HUES48 (cell line): ENCODE measurements at regions not wholly inside any gene's neighbourhood (a gene's known extent, or its start where the extent isn't known, plus 50 kb on each side); places are given as distances from the start of the nearest gene placed in this dataset.

Experiments used
- H3K27ac ChIP-seq: one replicate; pipeline ENCODE4 v1.7.0; 2013; ENCODE audit warnings: low read depth, low read length, inconsistent platforms
- H3K27me3 ChIP-seq: 2 replicates; pipeline ENCODE4 v1.6.1; 2013; ENCODE audit warnings: mild to moderate bottlenecking, low read length; ENCODE audit not compliant: control insufficient read depth, insufficient read depth
- H3K36me3 ChIP-seq: 2 replicates; pipeline ENCODE4 v1.6.1; 2013; ENCODE audit warnings: low read length; ENCODE audit not compliant: control insufficient read depth, insufficient read depth
- H3K4me1 ChIP-seq: 2 replicates; pipeline ENCODE4 v1.6.1; 2013; ENCODE audit warnings: mild to moderate bottlenecking, low read length; ENCODE audit not compliant: control insufficient read depth, insufficient read depth
- H3K4me3 ChIP-seq: 2 replicates; pipeline ENCODE4 v1.5.1; 2013; ENCODE audit warnings: mild to moderate bottlenecking, low read depth, low read length
- H3K9ac ChIP-seq: 2 replicates; pipeline ENCODE4 v1.6.1; 2013; ENCODE audit warnings: mild to moderate bottlenecking, low read depth, low read length, moderate library complexity
- H3K9me3 ChIP-seq: 2 replicates; pipeline ENCODE4 v1.6.1; 2013; ENCODE audit warnings: low read length; ENCODE audit not compliant: control insufficient read depth, insufficient read depth

DNA sequence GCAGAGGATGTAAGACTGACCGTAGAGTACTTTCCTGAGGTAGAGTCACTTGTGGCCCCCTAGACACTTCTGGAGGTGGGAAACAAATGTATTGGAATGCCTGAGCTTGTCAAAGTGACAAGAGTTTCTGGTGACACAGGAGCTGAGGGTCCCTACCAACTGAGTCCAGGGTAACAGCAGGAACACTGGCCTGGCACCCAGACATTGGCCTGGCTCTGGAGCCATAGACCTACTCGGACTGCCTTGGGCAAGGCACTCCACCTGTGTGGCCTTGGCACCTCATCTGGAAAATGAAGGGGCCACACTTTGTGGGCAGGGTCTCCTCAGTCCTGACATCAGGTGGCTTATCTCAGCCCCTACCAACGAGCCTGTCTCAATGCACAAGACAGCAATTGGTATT, 398.2 kb upstream of the CELF4 start:
- Histone ChIP-seq H3K9me3 (no peaks in the 10 kb centered on the region; the same call in 1 of the 2 replicates), H3K27me3 (no peaks in the 10 kb centered on the region), H3K27ac (no peak overlapping the region), H3K9ac (no peak overlapping the region), H3K36me3 (no peaks in the 10 kb centered on the region), H3K4me1 (no peaks in the 10 kb centered on the region), H3K4me3 (no peak overlapping the region)

DNA sequence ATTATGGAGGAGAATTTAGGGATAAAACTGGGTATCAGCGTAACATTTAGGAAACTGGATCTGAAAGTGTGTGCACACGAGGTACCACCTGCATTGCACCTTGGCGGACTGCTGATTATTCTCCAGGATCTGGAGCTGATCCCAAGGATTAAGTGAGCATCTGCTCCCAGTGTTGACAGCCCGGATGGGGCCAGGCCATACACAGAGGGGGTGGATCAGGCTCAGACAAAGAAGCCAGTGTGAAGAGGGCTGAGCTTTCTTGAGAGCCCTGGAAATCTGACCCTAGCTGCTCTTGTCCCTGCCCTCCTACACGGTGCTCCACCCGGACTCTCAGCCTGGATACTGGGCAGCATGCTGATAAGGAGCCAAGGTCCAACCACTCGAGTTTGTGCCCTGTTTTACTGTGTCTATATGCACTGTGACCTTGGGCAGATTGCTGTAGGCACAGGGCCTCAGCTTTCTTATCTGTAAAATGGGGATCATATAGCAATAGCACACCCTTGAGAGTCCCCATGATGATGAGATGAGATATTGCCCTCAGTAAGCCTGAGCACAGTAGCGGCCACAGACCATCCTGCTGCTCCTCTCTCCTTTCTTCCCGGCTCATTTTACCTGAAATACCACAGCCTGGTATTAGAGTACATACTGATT, 396.8 kb upstream of the CELF4 start:
- H3K9ac ChIP-seq = no peak overlapping the region
- no peaks in the 10 kb centered on the region for H3K36me3 ChIP-seq
- H3K4me3 ChIP-seq = no peak overlapping the region
- H3K4me1 ChIP-seq = no peaks in the 10 kb centered on the region
- no peaks in the 10 kb centered on the region; the same call in 1 of the 2 replicates for H3K9me3 ChIP-seq
- no peak overlapping the region for H3K27ac ChIP-seq
- no peaks in the 10 kb centered on the region for H3K27me3 ChIP-seq

DNA sequence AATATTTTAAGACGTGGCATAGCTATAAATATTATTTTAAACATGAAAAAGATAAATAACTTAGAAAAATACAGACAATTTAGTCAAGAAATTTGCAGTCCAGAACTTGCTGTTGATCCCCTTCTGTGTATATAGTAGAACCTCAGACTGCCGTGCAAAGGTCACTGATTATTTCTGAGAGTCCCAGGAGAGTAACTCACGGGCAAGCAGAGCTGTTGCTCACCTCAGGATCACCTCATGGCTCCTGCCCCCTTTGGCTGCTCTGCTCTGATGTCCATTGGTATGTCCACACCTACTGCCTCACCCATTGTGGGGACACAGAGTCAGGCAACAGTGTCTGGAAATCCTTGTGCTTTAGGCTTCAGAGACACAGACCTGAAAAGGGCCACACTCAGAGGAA, 392.9 kb upstream of the CELF4 start:
- no peak overlapping the region for H3K4me3 ChIP-seq
- no peak overlapping the region for H3K27ac ChIP-seq
- H3K36me3 ChIP-seq = no peaks in the 10 kb centered on the region
- H3K27me3 ChIP-seq = no peaks in the 10 kb centered on the region
- no peaks in the 10 kb centered on the region; the same call in 1 of the 2 replicates for H3K9me3 ChIP-seq
- H3K4me1 ChIP-seq = no peaks in the 10 kb centered on the region
- H3K9ac ChIP-seq = no peak overlapping the region

DNA sequence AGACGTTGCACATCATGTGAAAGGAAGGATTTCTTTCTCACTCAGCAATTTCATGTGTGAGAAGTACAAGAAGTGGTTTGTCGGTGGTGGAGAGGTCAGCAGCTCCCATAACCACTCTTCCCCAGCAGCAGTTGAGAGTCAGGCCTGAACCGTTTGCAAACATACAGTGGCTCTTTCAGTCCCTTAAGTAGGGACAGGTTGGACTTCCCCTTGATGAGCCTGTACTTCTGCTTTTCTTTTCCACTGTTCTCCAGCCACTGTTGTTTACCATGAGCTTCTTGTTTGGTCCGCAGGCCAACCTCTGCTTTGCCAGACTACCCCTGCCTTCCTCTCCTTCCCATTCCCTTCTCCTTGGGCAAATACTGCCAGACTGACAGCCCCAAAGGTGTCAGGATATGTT, 391.3 kb upstream of the CELF4 start:
- Histone ChIP-seq H3K36me3 (no peaks in the 10 kb centered on the region), H3K9me3 (no peaks in the 10 kb centered on the region; the same call in 1 of the 2 replicates), H3K27me3 (no peaks in the 10 kb centered on the region), H3K27ac (no peak overlapping the region), H3K4me1 (no peaks in the 10 kb centered on the region), H3K4me3 (no peak overlapping the region), H3K9ac (no peak overlapping the region)

DNA sequence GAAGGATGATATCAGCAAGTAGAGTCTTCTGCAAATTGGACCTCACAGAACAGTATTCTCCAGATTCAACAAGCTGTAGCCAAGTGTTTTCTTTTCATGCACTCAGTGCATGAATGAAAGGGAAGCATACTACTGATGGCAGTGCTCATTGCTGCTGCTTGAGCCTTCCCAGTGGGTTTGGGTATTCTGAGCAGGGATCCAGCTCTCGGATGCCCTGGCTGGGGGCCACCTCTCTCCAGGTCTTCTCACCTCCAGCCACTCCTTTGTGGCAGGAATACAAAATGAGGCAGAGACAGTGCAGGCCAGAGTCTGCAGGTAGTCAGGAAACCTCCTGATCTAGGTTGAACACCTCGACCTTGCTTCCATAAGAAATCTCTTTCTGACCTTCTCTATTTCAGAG, 390.4 kb upstream of the CELF4 start:
- Histone ChIP-seq H3K27ac (no peak overlapping the region), H3K4me1 (no peaks in the 10 kb centered on the region), H3K9me3 (no peaks in the 10 kb centered on the region; the same call in 1 of the 2 replicates), H3K36me3 (no peaks in the 10 kb centered on the region), H3K4me3 (no peak overlapping the region), H3K27me3 (no peaks in the 10 kb centered on the region), H3K9ac (no peak overlapping the region)

DNA sequence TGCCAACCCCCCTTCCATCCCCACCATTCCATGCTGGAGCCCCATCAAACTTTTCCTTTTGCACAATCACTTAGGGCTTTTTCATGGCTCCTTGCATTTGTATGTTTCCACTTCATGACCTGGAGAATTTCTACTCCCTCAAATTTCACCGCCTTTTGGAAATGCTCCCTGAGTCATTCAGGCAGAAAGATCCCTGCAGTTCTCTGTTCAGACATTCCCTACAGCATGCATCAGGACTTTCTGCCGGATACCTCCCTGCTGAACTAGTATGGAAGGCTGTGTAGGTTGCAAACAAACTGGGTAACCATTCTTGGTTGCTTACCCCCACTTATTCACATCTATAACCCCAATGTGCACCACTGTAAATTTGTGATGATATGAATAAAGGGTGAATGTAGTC, 389.6 kb upstream of the CELF4 start:
- Histone ChIP-seq H3K27ac (no peak overlapping the region), H3K27me3 (no peaks in the 10 kb centered on the region), H3K36me3 (no peaks in the 10 kb centered on the region), H3K9ac (no peak overlapping the region), H3K9me3 (no peaks in the 10 kb centered on the region), H3K4me3 (no peak overlapping the region), H3K4me1 (no peaks in the 10 kb centered on the region)

- no peaks in the 10 kb centered on the region for H3K27me3 ChIP-seq
- H3K4me3 ChIP-seq = no peak overlapping the region
- no peaks in the 10 kb centered on the region for H3K4me1 ChIP-seq
- H3K27ac ChIP-seq = no peak overlapping the region
- H3K9me3 ChIP-seq = no peaks in the 10 kb centered on the region
- H3K36me3 ChIP-seq = no peaks in the 10 kb centered on the region
- H3K9ac ChIP-seq = no peak overlapping the region
Measured at GRCh38 chr18:37953876-37954275, 388.3 kb upstream of the CELF4 start.

- Histone ChIP-seq H3K9ac (no peak overlapping the region), H3K27me3 (no peaks in the 10 kb centered on the region), H3K4me1 (no peaks in the 10 kb centered on the region), H3K9me3 (no peaks in the 10 kb centered on the region), H3K27ac (no peak overlapping the region), H3K36me3 (no peaks in the 10 kb centered on the region), H3K4me3 (no peak overlapping the region)
Measured at GRCh38 chr18:37948471-37948870, 382.9 kb upstream of the CELF4 start.

DNA sequence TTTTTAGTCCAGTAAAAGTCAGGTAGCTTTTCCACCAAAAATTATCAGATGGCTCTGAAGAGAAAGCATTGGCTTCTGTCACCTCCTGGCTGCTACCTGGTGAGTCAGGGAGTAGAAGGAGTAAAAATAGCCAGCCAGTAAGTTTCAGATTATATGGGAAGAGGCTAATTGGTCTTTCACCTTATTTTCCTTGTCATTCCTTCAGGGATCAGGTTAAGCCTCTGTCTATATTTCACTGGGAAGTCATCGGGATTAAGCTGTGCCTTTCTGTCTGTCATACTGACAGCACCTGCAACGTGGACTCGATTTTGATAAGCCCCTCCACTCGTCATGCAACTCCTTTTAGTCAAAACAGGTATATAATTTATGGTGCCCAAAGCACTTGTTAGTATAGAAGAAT, 380.7 kb upstream of the CELF4 start:
- Histone ChIP-seq H3K27me3 (no peaks in the 10 kb centered on the region), H3K9ac (no peak overlapping the region), H3K4me1 (no peaks in the 10 kb centered on the region), H3K36me3 (no peaks in the 10 kb centered on the region), H3K27ac (no peak overlapping the region), H3K9me3 (no peaks in the 10 kb centered on the region), H3K4me3 (no peak overlapping the region)

DNA sequence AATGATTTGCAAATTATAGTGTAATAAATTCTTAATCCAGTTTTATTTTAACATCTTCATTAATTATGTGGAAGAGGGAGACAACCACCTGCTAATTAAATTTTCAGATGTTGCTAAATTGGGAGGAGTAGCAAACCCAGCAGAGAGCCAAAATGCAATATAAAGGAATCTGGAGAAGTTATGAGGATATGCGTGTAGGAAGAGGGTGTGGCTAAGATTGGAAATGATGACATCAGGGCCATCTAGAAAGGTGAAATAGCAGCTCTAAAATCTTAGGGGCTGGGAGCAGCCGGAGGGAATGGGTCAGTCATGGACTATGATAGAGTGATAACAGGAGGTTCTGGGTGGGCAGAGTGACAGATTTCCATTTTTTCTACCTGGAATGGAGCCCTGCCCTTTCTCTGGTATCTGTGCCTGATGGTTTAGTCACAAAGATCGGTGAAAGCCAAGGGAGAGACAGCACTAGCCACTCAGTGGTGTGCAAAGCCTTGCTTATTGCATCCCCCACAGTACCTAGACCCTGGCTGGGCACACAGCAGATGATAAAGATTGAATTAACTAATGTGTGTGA, 379.2 kb upstream of the CELF4 start:
- no peaks in the 10 kb centered on the region for H3K4me1 ChIP-seq
- H3K4me3 ChIP-seq = no peak overlapping the region
- H3K27me3 ChIP-seq = no peaks in the 10 kb centered on the region
- H3K36me3 ChIP-seq = no peaks in the 10 kb centered on the region
- no peak overlapping the region for H3K9ac ChIP-seq
- H3K27ac ChIP-seq = no peak overlapping the region
- H3K9me3 ChIP-seq = no peaks in the 10 kb centered on the region

DNA sequence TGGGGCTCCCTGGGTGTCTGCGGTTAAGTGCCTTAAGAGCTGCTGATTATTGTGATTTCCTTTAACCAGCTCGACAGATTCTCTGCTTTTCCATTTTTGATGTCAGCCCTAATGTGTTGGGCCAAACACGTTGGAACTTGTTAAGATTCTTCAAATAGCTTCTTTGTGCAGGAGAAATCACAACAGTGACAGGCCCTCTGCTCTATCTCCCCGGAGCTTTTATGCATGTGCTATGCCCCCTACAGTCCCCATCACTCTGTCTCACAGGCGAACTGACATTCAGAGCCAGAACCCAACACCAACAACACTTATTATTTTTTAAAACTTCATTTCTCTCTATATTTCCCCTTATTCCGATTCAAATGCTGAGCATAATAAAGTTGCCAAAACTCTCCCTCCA, 371.7 kb upstream of the CELF4 start:
- H3K27ac ChIP-seq = no peak overlapping the region
- H3K4me1 ChIP-seq = no peaks in the 10 kb centered on the region
- H3K9ac ChIP-seq = no peak overlapping the region
- H3K27me3 ChIP-seq = no peaks in the 10 kb centered on the region
- no peak overlapping the region for H3K4me3 ChIP-seq
- no peaks in the 10 kb centered on the region for H3K36me3 ChIP-seq
- no peaks in the 10 kb centered on the region; the same call in 1 of the 2 replicates for H3K9me3 ChIP-seq
